ENCODE measurements at regions not wholly inside any gene's neighbourhood (a gene's known extent, or its start where the extent isn't known, plus 50 kb on each side); places are given as distances from the start of the nearest gene placed in this dataset.

DNA sequence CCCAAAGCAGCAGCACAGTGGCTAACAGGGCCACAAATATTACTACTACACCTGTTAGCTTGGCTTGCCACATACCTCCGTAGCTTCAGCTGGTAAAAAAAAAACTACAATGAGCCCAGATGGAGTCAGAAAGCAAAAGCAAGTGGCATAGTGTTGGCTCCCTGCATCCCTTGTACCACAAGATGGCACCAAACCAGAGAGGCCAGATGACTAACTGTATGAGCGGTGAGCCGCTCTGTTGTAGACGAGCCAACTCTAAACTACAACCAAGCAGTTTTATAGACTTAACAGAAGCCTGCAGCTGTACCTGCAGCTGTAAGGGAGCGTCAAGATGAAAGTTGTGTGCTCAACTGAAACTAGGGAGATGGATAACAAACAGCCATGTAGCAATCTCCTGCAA is 84.5 kb upstream of the MCHR2 start:
- DNase-seq, result no peak
- Histone ChIP-seq H3K4me3 (no peak overlapping the region), H2AFZ (no peak overlapping the region), H3K36me3 (ENCODE audit: low read depth) (no peaks in the 10 kb centered on the region), H3F3A (ENCODE audit: insufficient read depth, low read depth) (no peaks in the 10 kb centered on the region), H3K27ac (no peak overlapping the region), H3K4me1 (replicated peaks; ENCODE audit: insufficient read depth) (no peaks in the 10 kb centered on the region), H3K27me3 (ENCODE audit: insufficient read depth, low read depth) (no peaks in the 10 kb centered on the region), H3K9me3 (ENCODE audit: insufficient read depth, low read depth) (no peaks in the 10 kb centered on the region), H3K9me2 (ENCODE audit: insufficient read depth) (0 out of 2 replicates have a peak, but pooled peaks cover 4% of the 10 kb centered on the region), H4K20me1 (ENCODE audit: insufficient read depth) (no peaks in the 10 kb centered on the region), H3K4me2 (no peak overlapping the region), H3K79me2 (ENCODE audit: low read depth) (no peaks in the 10 kb centered on the region)
- no TSS peak for BruUV-seq (replicated peaks)
- intact Hi-C loops (cut with micrococcal nuclease; ENCODE audit: unreplicated experiment), result no loop called here
- ChIA-PET CTCF (interaction anchor here (0.6 kb wide), 2 partner anchors 24 to 93 kb away, joined by 3 read pairs; no protein-coding TSS in a partner anchor), POLR2A (ENCODE audit: unreplicated experiment) (no interaction called here)
- no peak; the same call in 1 of the 2 replicates for TF ChIP-seq CTCF (conservative IDR thresholded peaks at IDR 0.05)
- TF ChIP-seq EZH2 (IDR thresholded peaks at IDR 0.05; ENCODE audit: low read depth), result no peak

GRCh38 chr6:100065348-100065747 is 71.3 kb upstream of the MCHR2 start:
- Histone ChIP-seq H3K9me3 (ENCODE audit: insufficient read depth, low read depth) (peaks cover 5% of the 10 kb centered on the region; the same call in 1 of the 2 replicates), H3K9me2 (ENCODE audit: insufficient read depth) (no peaks in the 10 kb centered on the region), H4K20me1 (ENCODE audit: insufficient read depth) (no peaks in the 10 kb centered on the region), H2AFZ (no peak overlapping the region), H3K4me2 (no peak overlapping the region), H3K4me3 (no peak overlapping the region), H3K36me3 (ENCODE audit: low read depth) (no peaks in the 10 kb centered on the region), H3F3A (ENCODE audit: insufficient read depth, low read depth) (no peaks in the 10 kb centered on the region), H3K79me2 (ENCODE audit: low read depth) (no peaks in the 10 kb centered on the region), H3K27me3 (ENCODE audit: insufficient read depth, low read depth) (no peaks in the 10 kb centered on the region), H3K4me1 (replicated peaks; ENCODE audit: insufficient read depth) (no peaks in the 10 kb centered on the region), H3K27ac (no peak overlapping the region)
- no peak for DNase-seq
- intact Hi-C loops (cut with micrococcal nuclease; ENCODE audit: unreplicated experiment), result no loop called here
- POLR2A ChIA-PET (ENCODE audit: unreplicated experiment), result no interaction called here
- BruUV-seq (replicated peaks), result no TSS peak
- TF ChIP-seq CTCF (conservative IDR thresholded peaks at IDR 0.05), result no peak
- no peak for TF ChIP-seq EZH2 (IDR thresholded peaks at IDR 0.05; ENCODE audit: low read depth)
- CTCF ChIA-PET, result no interaction called here

DNA sequence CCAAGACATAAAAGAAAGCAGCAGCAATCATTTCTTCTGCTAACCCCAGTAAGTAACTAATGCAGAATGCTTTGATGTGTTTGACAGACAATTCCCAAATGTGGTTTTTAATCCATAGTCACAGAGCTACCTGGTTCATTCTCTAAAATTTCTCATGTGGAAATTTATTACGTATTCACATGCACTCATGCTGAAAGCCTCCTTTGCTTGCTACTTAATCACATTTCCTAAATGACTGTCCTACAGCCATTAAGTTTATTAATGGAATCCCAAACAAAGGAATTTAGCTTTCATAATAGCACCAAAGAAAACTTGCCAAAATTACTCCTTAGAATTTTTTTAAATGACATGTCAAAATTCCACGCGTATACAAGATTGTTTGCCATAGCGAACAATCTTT is 68.6 kb upstream of the MCHR2 start:
- DNase-seq, result no peak

More for the DNA sequence above, 68.6 kb upstream of the MCHR2 start:
- Histone ChIP-seq H3K4me1 (replicated peaks; ENCODE audit: insufficient read depth) (no peaks in the 10 kb centered on the region), H3K27me3 (ENCODE audit: insufficient read depth, low read depth) (no peaks in the 10 kb centered on the region), H4K20me1 (ENCODE audit: insufficient read depth) (no peaks in the 10 kb centered on the region), H3K9me2 (ENCODE audit: insufficient read depth) (no peaks in the 10 kb centered on the region), H3K4me2 (no peak overlapping the region), H2AFZ (no peak overlapping the region), H3K36me3 (ENCODE audit: low read depth) (no peaks in the 10 kb centered on the region), H3K4me3 (no peak overlapping the region), H3F3A (ENCODE audit: insufficient read depth, low read depth) (no peaks in the 10 kb centered on the region), H3K79me2 (ENCODE audit: low read depth) (no peaks in the 10 kb centered on the region), H3K9me3 (ENCODE audit: insufficient read depth, low read depth) (no peaks in the 10 kb centered on the region), H3K27ac (no peak overlapping the region)
- no TSS peak for BruUV-seq (replicated peaks)
- ChIA-PET POLR2A (ENCODE audit: unreplicated experiment) (no interaction called here), CTCF (no interaction called here)
- intact Hi-C loops (cut with micrococcal nuclease; ENCODE audit: unreplicated experiment), result no loop called here
- TF ChIP-seq CTCF (conservative IDR thresholded peaks at IDR 0.05) (no peak), EZH2 (IDR thresholded peaks at IDR 0.05; ENCODE audit: low read depth) (no peak)
